ENCODE measurements at regions not wholly inside any gene's neighbourhood (a gene's known extent, or its start where the extent isn't known, plus 50 kb on each side); places are given as distances from the start of the nearest gene placed in this dataset.

- Histone ChIP-seq H3K4me2 (no peak overlapping the region), H3K9ac (no peak overlapping the region), H4K20me1 (ENCODE audit: low read depth) (no peaks in the 10 kb centered on the region), H3K79me2 (ENCODE audit: low read depth) (no peaks in the 10 kb centered on the region), H3K36me3 (no peaks in the 10 kb centered on the region), H3K9me3 (ENCODE audit: low read depth) (peaks cover 15% of the 10 kb centered on the region), H2AFZ (replicated peaks) (no peak overlapping the region), H3K27ac (no peak overlapping the region), H3K27me3 (no peaks in the 10 kb centered on the region), H3K4me1 (no peaks in the 10 kb centered on the region), H3K4me3 (no peak overlapping the region), H3F3A (ENCODE audit: low read depth) (no peaks in the 10 kb centered on the region)
- TF ChIP-seq CTCF (IDR thresholded peaks at IDR 0.05): no peak
- DNase-seq (ENCODE audit: low spot score): no peak
- Mint-ChIP-seq H3K9me3 (peaks cover 18% of the 10 kb centered on the region), H3K4me1 (no peaks in the 10 kb centered on the region), H3K4me3 (no peak overlapping the region), H3K36me3 (no peaks in the 10 kb centered on the region), H3K27ac (no peak overlapping the region), H3K27me3 (ENCODE audit: insufficient read depth, low read depth) (no peaks in the 10 kb centered on the region)
Measured at GRCh38 chr7:73940701-73941238, 79.8 kb downstream of the TMEM270 start.

DNA sequence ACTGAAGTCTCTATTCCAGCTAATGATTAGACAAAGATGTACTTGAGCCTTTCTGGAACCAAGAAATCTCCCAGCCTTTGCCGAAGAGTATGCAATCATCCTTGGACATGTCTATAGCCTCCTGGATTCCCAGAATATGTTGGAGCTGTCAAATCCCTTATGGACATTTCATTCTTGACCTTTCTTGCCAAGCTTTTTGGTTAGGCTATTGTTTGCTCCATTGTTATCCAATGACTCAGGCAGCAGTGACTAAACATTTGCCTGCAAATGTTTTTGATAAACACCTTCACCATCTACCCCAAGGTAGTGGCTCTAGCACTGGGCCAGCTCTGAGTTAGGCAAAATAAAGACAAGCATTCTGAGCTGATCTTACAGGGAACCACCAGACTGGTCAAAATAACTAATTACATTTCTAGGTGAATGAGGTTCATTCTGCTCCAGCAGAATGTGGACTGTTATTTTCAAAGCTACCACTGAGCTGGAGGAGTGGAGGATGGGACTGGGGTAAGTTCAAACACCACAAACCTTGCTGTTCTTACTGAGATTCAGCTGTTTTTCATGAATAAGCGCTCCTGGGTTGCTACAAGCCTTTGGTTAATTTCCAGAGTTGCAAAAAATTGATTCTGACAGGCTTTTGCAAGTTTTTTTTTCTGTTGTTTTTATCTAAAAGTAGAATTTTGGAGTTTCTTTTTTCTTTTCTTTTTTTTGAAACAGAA, 81.0 kb downstream of the TMEM270 start:
- no peaks in the 10 kb centered on the region for H3K27me3 Mint-ChIP-seq (ENCODE audit: insufficient read depth, low read depth)
- H3K9me3 Mint-ChIP-seq: peaks cover 23% of the 10 kb centered on the region
- H3K4me1 ChIP-seq: no peaks in the 10 kb centered on the region
- DNase-seq (ENCODE audit: low spot score): no peak
- no peak overlapping the region for H3K27ac ChIP-seq
- no peak overlapping the region for H3K27ac Mint-ChIP-seq
- H3K4me3 ChIP-seq: no peak overlapping the region
- H3K4me3 Mint-ChIP-seq: no peak overlapping the region
- no peak overlapping the region for H2AFZ ChIP-seq (replicated peaks)
- TF ChIP-seq CTCF (IDR thresholded peaks at IDR 0.05) (no peak), EZH2phosphoT487 (IDR thresholded peaks at IDR 0.05) (no peak), EZH2 (IDR thresholded peaks at IDR 0.05) (no peak)
- no peak overlapping the region for H3K4me2 ChIP-seq
- H3F3A ChIP-seq (ENCODE audit: low read depth): no peaks in the 10 kb centered on the region
- H3K9me3 ChIP-seq (ENCODE audit: low read depth): peaks cover 15% of the 10 kb centered on the region
- H3K9ac ChIP-seq: no peak overlapping the region
- no peaks in the 10 kb centered on the region for H4K20me1 ChIP-seq (ENCODE audit: low read depth)
- no peaks in the 10 kb centered on the region for H3K27me3 ChIP-seq
- H3K4me1 Mint-ChIP-seq: no peaks in the 10 kb centered on the region
- H3K36me3 Mint-ChIP-seq: no peaks in the 10 kb centered on the region
- no peaks in the 10 kb centered on the region for H3K36me3 ChIP-seq
- H3K79me2 ChIP-seq (ENCODE audit: low read depth): no peaks in the 10 kb centered on the region

GRCh38 chr7:73945022-73945421, 83.0 kb upstream of the ELN start:
- Mint-ChIP-seq H3K36me3 (no peaks in the 10 kb centered on the region), H3K4me3 (no peak overlapping the region)
- no peaks in the 10 kb centered on the region for H3K27me3 ChIP-seq

More at GRCh38 chr7:73945022-73945421, 83.0 kb upstream of the ELN start:
- Histone ChIP-seq H3F3A (ENCODE audit: low read depth) (no peaks in the 10 kb centered on the region), H3K4me2 (no peak overlapping the region), H3K4me3 (no peak overlapping the region), H3K27ac (no peak overlapping the region), H3K9ac (no peak overlapping the region), H3K4me1 (no peaks in the 10 kb centered on the region), H4K20me1 (ENCODE audit: low read depth) (no peaks in the 10 kb centered on the region), H3K79me2 (ENCODE audit: low read depth) (no peaks in the 10 kb centered on the region), H3K36me3 (no peaks in the 10 kb centered on the region), H2AFZ (replicated peaks) (no peak overlapping the region), H3K9me3 (ENCODE audit: low read depth) (peaks cover 15% of the 10 kb centered on the region)
- DNase-seq (ENCODE audit: low spot score): no peak
- H3K9me3 Mint-ChIP-seq: peaks cover 36% of the 10 kb centered on the region
- no peaks in the 10 kb centered on the region for H3K4me1 Mint-ChIP-seq
- no peak for TF ChIP-seq CTCF (IDR thresholded peaks at IDR 0.05)
- no peak for TF ChIP-seq EZH2phosphoT487 (IDR thresholded peaks at IDR 0.05)
- TF ChIP-seq EZH2 (IDR thresholded peaks at IDR 0.05): no peak
- H3K27ac Mint-ChIP-seq: no peak overlapping the region
- H3K27me3 Mint-ChIP-seq (ENCODE audit: insufficient read depth, low read depth): peaks cover 1% of the 10 kb centered on the region
